ENCODE measurements at regions not wholly inside any gene's neighbourhood (a gene's known extent, or its start where the extent isn't known, plus 50 kb on each side); places are given as distances from the start of the nearest gene placed in this dataset.

- TF ChIP-seq ZNF776 (CRISPR knock-in tag; IDR thresholded peaks at IDR 0.05) (no peak), RERE (CRISPR knock-in tag; IDR thresholded peaks at IDR 0.05; ENCODE audit: low read depth) (no peak), CEBPB (IDR thresholded peaks at IDR 0.05; ENCODE audit: borderline replicate concordance, low read depth, low read length) (no peak), ZNF780A (CRISPR knock-in tag; IDR thresholded peaks at IDR 0.05) (no peak)
Measured at GRCh38 chr9:107756091-107756490, 266.5 kb upstream of the KLF4 start.

Measured in HepG2 (cell line).